SHP77 treated with DMSO at 0.1 percent for 48 hours (cell line): ENCODE measurements at regions not wholly inside any gene's neighbourhood (a gene's known extent, or its start where the extent isn't known, plus 50 kb on each side); places are given as distances from the start of the nearest gene placed in this dataset.

ENCODE experiments used
- DNase-seq: peaks from one replicate; lab custom pipeline; 2025; lab: John Stamatoyannopoulos, UW

DNA sequence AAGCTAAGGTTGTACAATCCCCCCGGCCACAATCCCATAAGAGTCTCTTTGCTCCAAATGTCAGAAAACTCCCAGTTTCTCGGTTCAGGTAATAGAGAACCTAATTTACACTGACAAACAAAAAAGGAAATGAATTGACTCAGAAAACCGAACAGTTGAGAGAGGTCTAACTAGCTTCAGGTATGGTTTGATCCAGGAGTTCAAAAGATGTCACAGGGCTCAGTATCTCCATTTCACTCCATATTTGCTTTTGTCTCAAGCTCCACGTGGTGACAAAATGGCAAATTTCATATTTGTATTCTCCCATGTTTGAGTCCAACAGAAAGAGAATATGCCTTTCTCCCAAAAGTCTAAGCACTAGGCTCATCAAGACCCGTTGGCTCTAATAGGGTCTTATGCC is 117.4 kb downstream of the AXIN2 start:
- no peak for DNase-seq

DNA sequence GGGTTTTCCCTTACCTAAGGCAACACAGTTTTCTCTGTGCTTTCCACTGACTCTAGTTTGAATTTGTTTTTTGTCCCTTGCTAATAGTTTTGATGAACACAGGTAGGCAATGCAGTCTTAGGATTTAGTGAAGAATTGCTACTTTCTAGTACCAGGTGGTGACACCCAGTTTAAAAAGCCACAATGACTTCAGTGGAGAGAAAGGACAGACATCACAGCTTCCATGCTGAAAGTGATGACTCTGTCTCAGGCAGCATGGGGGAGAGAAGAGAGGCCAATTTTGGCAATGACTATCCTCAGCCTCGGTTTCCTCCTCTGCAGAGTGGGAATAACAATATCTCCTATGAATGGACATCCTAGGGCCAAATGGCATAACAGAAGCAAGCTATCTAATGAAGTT is 118.8 kb downstream of the AXIN2 start:
- DNase-seq: no peak

DNA sequence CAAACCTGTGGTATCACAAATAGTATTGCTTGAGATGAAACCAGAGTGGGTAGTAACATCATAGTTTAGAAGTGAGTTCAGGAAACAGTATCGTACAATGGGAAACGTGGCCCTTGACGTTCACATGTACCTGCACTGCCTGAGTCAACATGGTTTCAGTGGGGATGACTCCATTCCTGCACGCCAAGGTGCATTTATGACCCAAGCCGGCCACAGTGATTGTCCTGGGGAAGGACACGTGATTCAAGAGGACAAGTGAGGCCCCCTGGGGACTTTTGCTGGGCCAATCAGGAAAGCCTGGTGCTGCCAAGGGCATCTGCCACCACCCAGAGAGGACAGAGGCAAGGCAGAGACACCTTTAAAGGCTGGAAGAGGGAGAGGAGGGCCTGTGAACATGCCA is 119.2 kb downstream of the AXIN2 start:
- DNase-seq: no peak

DNA sequence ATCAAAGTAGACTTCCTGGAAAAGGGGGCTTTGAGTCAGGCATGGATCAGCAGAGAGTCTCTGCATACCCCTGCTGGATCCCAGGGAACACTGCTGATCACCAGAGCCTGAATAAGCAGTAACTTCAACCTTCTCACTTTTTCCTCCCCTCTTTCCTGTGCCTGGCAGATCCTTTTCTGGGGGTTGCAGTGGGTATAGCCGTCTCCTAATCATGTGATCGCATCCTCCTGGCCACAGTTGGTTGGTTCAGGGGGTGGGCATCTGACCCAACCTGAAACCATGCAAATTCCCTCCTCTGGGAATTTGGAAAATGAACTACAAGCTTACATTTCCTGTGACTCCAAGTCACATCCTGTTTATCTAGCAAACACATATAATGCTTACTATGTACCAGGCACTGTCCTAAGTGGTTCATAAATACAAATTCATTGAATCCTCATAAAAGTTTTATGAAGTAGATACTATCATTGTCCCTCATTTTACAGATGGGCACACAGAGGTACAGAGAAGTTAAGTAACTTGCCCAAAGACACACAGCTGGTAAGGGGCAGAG is 120.3 kb downstream of the AXIN2 start:
- no peak for DNase-seq

DNA sequence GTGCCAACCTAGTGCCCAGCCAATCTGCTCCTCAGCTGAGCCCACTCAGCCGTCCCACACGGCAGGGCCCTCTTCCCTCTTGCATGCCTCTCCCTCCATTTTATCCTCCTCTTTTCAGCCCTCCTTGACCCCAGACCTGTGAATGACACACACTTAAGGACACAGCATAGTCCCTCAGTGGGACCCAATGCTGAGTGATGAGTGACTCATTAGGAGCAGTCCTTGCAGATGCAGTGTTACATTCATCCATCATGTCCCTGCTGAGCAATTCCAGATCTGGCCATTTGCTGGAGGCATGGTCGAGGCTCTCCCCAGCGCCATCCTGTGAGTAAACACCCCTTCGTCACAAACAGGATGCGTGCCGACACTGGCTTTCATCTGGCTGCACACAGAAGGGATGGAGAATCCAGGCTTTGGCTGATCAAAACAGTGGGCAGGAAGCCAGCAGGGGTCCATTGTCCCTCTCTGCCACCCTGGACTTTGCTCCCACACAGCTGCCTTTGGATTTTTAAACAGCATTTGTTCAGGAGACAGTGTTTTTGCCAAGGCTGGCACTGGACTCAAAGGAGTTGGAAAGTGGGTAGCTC is 122.6 kb downstream of the AXIN2 start:
- no peak for DNase-seq

DNA sequence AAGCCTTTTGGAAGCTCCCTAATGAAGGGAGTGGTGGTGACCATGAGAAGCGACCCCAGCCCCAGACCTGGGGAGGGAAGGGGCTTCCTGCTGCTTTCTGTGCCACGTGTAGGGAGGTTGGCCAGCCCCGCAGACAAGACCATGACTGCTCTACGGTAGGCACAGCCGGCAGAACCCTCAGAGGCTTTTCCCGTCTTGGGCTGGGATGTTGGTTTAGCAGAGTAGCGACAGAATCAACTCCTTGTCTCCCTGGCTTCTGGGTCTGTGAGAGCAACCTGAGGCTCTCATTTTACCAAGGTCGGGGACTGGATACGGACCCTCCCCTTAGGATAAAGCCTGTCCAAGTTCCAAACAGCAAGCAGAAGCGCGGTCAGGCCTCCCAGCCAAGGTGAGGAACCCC is 123.3 kb downstream of the AXIN2 start:
- no peak for DNase-seq

DNA sequence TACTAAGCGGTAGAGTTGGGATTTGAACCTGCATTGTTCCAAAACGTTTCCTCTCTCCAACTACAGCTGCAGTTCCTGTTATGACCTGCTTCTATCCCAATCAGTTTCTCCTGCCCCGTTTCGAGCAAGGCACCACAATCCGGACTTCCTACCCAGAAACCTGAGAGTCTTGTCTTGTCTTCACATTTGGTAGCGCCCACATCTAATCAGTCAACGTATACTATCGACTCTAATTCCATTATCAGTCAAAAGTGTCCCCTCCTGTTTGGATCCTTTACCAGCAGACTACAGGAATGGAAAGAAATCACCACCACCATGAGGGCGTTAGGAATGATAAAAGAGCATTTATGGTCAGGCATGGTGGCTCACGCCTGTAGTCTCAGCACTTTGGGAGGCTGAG is 124.6 kb downstream of the AXIN2 start:
- DNase-seq: no peak

DNA sequence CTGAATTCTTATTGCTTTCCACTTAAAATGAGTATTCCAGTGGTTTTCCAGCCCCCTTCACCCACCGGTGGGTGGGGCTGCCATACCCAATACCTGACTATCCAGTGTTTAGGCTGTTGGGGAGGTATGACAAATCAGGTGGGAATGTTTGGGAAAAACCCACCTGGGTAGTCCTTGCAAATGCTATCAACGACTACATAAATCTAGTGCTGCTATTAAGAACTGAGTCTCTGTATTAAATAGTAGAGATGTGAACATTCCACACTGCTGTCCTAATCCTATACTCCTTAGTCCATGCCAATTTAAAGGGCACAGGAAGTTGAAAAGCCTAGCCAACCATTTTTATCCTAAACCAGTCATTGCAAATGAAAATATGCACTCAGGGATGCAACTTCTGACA is 126.6 kb downstream of the AXIN2 start:
- DNase-seq: no peak

DNA sequence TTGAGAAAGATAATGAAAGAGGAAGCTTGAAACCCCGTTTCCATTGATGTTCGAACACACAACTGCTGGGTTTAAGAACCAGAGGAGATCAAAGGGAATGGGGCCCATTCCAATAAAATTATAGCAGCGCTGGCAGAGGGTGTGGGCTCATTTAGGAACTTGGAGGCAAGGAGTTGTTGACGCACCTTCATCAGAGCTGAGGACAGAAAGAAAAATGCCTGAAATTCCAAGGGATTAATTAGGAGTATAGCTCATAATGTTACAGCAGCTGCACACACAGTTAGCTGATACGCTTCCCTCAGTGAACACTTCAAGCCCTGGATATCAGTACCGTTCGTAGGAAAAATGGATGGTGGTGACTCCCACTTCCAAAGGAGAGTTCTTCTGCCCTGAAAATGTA is 127.2 kb downstream of the AXIN2 start:
- no peak for DNase-seq

DNA sequence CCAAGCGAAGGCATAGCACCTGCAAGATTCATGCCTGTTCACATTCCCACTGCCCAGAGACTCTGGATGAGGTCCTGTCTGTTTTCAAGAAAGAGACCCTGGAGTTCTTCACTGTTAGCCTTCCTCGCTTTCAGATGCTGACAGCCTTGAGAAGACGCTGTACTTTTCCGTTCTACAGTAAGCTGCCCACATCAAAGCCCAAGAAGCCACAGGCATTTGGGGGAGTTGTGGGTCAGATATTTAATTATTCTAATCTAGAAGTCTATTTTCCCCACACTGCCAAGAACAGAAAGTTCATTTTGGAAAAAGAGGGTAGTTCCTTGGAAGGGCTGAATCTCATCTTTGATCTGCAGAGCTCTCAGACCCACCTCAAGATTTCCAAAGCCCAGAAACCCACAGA is 127.9 kb downstream of the AXIN2 start:
- no peak for DNase-seq

DNA sequence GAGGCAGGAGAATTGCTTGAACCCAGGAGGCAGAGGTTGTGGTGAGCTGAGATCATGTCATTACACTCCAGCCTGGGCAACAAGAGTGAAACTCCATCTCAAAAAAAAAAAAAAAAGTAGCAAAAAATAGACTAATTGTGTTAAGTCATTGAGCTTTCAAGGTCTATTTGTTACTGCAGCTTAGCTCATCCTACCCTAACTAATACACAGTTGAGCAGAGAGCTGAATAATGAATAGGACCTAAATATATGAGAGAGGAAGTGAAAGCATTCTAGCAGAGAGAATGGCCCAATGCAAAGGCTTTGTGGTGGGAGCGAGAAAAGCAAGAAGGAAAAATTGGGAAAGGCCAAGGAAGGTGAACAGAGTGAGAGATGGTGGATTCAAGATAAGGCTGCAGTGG is 128.3 kb downstream of the AXIN2 start:
- no peak for DNase-seq

DNA sequence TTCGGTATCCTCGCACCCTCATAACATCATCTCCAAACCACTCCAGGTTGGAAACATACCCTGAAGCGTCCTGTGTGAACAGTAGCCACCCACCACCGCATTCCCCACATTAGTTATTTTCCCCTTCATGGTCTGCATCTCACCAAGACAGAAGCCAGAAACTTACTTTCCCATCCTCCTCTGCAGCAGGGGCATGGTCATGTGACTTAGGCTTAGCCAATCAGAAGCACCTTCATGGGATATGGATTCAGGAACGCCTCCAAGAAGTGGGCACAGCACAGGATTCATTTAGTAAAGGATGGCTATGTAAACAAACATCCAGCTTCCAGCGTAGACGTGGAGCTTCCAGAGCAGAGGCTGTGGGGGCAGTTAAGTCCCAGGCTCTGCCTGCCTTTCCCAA is 130.3 kb downstream of the AXIN2 start:
- no peak for DNase-seq

DNA sequence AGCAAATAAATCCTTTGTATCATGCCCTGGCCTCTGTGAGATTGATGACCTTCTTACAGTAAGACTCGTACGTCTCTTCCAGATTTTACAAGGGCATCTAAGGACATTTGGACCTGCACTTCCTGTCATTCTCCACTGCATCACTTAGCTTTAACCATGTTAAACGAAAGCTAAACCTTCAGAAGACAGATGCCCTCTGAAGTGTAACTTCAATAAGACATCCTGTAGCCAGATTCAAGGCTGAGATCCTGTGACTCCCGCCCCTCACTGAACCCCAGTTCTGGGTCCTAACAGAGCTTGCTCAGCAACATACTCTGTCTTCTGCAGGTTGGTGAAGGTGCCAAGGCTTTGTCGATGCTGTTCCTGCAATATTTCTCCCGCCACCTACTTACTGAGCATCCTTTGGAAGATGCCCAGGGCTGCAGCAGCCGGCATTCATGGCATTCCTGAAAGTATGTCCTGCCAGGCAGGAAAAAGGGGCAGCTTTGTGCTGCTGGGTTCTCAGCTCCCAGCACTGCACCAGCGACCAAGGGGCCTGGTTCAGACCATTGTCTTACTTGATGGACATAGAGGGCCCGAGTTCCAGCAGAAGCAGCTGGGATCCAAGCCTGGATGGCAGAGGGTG is 131.1 kb downstream of the AXIN2 start:
- no peak for DNase-seq

DNA sequence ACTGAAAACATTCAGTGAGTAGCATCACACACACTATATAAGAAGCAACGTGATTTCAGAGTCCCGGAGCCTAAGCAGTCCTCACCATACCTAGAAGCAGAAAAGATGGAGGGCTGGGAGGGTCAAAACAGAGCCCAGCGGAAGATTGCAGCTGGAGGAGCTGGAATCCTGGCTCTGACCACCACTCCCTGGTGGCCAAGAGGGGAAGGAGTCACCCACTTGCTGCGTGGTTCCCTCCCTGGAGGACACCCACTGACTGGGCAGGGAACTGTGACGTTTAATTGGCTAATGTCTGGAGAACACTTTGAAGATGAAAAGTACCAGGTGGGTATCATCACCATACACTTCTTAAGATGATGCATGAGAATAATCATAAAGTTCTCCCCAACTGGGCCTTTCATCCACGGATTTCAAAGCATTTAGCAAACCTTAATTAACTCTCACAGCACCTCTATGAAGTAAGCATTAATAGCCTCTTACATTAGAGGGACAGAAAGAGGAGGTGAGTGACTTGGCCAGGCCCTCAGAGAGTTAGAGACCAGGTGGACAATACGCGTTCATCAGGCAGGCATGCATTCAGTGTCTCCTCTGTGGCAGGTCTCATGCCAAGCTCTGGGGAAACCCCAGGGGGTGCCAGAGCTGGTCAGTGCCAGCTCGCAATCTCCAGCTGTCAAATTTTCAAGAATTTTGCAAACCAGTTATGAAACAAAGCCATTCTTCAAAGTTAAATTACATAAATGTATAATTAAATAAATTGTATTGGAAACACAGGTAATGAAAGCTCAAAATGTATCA is 137.9 kb downstream of the AXIN2 start:
- DNase-seq: no peak

DNA sequence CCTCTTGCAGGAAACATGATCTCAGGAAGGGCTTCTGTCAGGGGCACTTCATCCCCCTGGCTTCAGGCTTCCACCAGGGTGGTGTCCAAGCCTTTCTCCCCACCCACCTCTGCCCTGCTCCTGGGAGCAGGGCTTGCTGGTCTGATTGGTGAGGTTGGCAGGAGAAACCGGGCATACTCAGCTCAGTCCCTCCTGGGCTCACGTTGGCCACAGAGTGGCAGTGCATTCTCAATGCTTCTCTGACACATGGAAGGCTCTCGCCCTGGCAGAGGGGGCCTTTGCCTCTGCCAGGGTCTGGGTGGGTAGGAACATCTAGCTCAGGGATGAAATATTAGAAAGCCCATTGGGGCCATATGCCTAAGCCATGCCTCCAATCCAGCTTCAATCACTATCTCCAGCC is 142.8 kb downstream of the AXIN2 start:
- DNase-seq: no peak

DNA sequence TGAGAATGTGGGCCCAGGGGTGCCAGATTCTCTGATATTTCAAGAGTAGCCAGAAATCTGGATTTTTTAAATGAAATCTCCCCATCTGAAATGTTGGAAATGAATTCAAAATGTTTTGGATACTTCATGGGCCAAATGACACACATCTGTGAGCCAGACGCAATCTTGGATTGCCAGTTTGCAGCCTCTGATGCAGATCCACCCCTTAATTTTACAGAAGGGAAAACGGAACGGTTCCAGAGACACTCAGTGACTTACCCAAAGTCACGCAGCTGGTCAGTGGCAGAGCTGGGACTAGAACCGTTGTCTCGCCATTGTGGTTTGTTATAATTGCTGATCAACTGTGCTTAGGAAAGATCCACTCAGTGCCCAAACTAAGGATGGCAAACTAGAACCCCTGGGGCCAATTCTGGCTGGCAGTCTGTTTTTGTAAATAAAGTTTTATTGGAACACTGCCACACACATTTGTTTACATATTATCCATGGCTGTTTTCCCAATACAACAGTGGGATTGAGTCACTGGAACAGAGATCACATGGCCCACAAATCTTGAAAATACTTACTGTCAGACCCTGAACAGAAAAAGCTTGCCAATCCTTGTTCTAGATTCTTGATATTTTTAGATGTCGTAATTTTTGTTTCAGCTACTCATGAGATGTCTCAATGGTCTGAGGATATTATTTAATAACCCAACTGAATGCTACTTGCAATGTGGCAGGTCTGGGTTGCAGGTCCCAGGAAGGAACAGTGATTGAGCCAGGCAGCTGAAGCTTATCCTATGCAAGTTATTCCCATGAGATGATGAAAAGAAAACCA is 143.8 kb downstream of the AXIN2 start:
- no peak for DNase-seq

DNA sequence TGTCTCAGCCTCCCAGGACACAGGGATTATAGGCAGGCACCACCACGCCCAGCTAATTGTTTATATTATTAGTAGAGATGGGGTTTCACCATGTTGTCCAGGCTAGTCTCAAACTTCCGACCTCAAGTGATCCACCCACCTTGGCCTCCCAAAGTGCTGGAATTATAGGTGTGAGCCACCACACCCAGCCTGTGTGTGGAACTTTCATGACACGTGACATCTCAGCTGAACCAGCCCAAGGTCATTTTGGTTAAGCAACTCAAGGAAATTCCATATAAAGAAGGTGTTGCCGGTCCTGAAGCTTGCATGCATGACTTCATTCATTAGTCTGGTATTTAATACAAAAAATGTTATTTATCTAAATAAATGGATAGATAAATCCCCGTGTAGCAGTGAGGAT is 145.5 kb downstream of the AXIN2 start:
- DNase-seq: no peak

DNA sequence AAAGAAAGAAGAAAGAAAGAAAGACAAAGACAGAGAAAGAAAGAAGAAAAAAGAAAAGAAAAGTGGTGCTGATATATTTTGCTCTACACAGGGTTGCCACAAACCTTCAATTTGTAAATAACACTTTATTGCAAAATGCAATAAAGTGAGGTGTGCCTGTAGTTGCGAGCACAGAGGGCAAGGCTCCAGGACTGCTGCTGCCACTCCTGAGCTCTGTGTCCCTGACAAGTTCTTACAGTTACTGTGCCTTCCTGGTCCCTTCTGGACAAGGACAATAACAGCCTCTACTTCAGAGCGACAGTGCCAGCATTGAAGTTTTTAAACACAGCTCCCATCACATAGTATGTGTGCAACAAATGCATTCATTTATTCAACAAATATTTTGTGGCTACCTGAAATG is 148.1 kb downstream of the AXIN2 start:
- no peak for DNase-seq

DNA sequence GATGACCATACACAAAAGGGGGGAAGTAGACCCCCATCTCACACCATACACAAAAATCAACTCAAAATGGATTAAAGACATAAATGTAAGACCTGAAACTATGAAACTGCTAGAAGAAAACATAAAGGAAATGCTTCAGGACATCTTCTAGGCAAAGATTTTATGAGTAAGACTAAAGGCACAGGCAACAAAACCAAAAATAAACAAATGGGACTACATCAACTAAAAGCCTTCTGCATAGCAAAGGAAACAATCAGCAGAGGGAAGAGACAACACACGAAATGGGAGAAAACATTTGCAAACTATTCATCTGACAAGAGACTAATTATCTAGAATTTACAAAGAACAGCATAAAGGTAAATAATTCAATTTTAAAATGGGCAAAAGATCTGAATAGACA is 152.1 kb downstream of the AXIN2 start:
- no peak for DNase-seq

DNA sequence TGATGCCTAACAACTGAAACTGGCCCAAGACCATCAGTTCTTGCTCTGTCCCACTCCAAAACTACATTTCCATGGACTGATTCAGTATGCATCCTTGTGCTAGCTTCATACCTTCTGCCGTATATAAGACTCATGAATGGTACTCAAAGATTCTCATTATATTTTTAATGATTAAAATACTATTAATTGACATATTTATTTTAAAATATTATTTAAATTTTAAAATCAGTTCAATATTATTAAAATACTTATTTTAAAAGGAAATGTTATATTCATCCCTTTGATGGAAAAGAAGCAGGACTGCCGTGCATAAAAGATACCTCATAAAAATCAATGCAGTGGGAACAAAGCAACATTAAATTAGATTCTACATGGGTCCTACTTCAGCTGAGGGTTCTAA is 153.4 kb downstream of the AXIN2 start:
- no peak for DNase-seq

DNA sequence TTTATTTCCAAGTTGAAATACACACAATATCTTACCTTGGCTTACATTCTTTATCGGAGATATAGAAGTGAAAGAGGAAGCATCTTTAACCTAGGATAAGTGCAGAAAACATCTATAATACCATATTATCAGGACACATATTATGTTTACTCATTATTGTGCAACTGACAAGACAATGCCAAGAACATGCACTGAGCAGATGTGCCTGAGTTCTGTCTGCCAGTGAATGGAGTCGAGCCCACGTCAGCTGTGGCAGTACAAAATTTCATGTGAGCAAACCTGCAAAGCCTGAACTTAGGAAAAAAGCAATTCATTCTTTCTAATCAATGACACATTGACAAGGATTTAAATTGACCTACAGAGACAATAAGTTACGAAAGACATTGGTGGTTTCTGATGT is 154.4 kb downstream of the AXIN2 start:
- no peak for DNase-seq

DNA sequence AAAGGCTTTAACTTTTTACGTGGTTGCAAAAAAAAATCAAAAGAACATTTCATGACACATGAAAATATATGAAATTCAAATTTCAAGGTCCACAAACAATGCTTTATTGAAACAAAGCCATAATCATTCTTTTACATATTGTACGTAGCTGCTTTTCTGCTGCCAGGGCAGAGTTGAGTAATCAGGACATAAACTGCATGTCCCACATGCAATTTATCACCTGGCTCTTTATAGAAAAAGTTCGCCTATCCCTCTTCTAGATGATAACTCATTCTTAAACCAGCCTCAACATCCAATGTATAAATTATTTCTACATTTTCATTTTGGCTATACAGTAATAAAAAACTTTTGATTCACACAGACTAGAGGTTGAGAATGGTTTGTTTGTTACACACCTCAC is 154.9 kb downstream of the AXIN2 start:
- no peak for DNase-seq

DNA sequence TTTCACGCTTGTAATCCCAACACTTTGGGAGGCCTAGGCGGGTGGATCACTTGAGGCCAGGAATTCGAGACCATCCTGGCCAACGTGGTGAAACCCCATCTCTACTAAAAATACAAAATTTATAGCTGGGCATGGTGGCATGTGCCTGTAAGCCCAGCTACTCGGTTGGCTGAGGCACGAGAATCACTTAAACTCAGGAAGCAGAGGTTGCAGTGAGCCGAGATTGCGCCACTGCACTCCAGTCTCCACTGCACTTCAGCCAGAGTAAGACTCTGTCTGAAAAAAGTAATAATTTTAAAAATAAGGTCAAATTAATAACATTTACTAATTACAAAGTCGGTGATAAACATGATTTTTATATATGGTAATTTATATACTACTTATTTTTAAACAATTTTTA is 155.9 kb downstream of the AXIN2 start:
- no peak for DNase-seq
